H1 (cell line): ENCODE measurements at regions not wholly inside any gene's neighbourhood (a gene's known extent, or its start where the extent isn't known, plus 50 kb on each side); places are given as distances from the start of the nearest gene placed in this dataset.

Experiments used
- EP300 ChIP-seq, 2 experiments: IDR thresholded peaks; 1 replicate in 1 of 2; 2 replicates in 1 of 2; pipeline ENCODE4 v1.6.1; 2011 to 2012; ENCODE audit warnings: low read depth in 2 of 2, low read length in 2 of 2, mild to moderate bottlenecking in 2 of 2, borderline replicate concordance in 1 of 2, inconsistent platforms in 1 of 2, moderate library complexity in 1 of 2
- JUND ChIP-seq: IDR thresholded peaks from 2 replicates; pipeline ENCODE4 v1.6.1; 2011; ENCODE audit warnings: mild to moderate bottlenecking, improper control_type of control experiment, low read length
- POLR2A ChIP-seq, 2 experiments: IDR thresholded peaks; 1 replicate in 1 of 2; 2 replicates in 1 of 2; pipeline ENCODE4 v1.6.1; 2011; ENCODE audit warnings: low read depth in 2 of 2, low read length in 2 of 2, mild to moderate bottlenecking in 2 of 2; ENCODE audit errors: control extremely low read depth in 1 of 2
- RAD21 ChIP-seq, 2 experiments: IDR thresholded peaks in 1 of 2; conservative IDR thresholded peaks in 1 of 2; 2 replicates each; pipeline ENCODE4 v1.6.1; 2011; ENCODE audit warnings: low read depth in 2 of 2, low read length in 2 of 2, improper control_type of control experiment in 1 of 2, inconsistent platforms in 1 of 2, mild to moderate bottlenecking in 1 of 2, moderate library complexity in 1 of 2
- RFX5 ChIP-seq: IDR thresholded peaks from 2 replicates; pipeline ENCODE4 v1.6.1; 2011; ENCODE audit warnings: low read depth, low read length, improper control_type of control experiment, borderline replicate concordance
- RXRA ChIP-seq: IDR thresholded peaks from 2 replicates; pipeline ENCODE4 v1.6.1; 2011; ENCODE audit warnings: low read depth, mild to moderate bottlenecking, low read length, moderate library complexity; ENCODE audit not compliant: insufficient read depth
- SAP30 ChIP-seq: fragments of 300-600 bp; sonication (generic); IDR thresholded peaks from 2 replicates; pipeline ENCODE4 v1.7.1; 2012; ENCODE audit warnings: low read length, moderate library complexity, mild to moderate bottlenecking, inconsistent platforms; ENCODE audit not compliant: insufficient read depth, insufficient replicate concordance
- SP1 ChIP-seq: IDR thresholded peaks from 2 replicates; pipeline ENCODE4 v1.6.1; 2011; ENCODE audit warnings: low read depth, low read length
- TAF1 ChIP-seq: IDR thresholded peaks from 2 replicates; pipeline ENCODE4 v1.6.1; 2011; ENCODE audit warnings: mild to moderate bottlenecking, low read depth, low read length
- TEAD4 ChIP-seq: IDR thresholded peaks from 2 replicates; pipeline ENCODE4 v1.6.1; 2012; ENCODE audit warnings: low read depth, low read length, inconsistent platforms, mixed read lengths
- YY1 ChIP-seq: IDR thresholded peaks from 2 replicates; pipeline ENCODE4 v1.6.1; 2011; ENCODE audit warnings: low read depth, mild to moderate bottlenecking, low read length
- TF ChIP-seq, protein P1 (sequence below): IDR thresholded peaks from 2 replicates; pipeline ENCODE4 v1.6.1; 2012; ENCODE audit warnings: inconsistent platforms
- TF ChIP-seq, protein P2 (sequence below), 3 experiments: IDR thresholded peaks; 1 replicate in 2 of 3; 2 replicates in 1 of 3; pipeline versions ENCODE4 v1.5.1 to v1.6.1; 2011; ENCODE audit warnings: low read length in 3 of 3, mild to moderate bottlenecking in 3 of 3, inconsistent platforms in 2 of 3, low read depth in 1 of 3, moderate library complexity in 1 of 3; ENCODE audit not compliant: insufficient read depth in 1 of 3; ENCODE audit errors: control extremely low read depth in 1 of 3

DNA sequence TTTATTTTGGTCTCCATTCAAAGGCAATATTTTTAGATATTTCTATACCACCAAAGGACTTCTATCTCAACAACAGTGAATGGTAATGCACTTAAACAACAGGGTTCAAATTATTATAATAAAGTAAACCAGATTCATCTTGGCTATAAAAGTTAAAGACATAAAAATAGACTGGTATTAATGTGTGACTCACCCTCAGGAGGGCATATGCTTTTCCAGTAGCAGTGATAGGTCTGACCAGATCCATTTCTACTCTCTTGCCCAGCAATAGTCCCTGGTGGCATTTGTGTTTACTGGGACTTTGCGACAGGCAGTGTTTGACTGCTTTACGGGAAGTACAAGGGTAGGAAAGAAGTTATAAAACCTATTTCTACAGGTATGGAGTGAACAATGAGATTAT is 353.2 kb upstream of the ATP2B1 start:
- no peak for TF ChIP-seq RXRA
- TF ChIP-seq, protein P1, sequence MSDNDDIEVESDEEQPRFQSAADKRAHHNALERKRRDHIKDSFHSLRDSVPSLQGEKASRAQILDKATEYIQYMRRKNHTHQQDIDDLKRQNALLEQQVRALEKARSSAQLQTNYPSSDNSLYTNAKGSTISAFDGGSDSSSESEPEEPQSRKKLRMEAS, result no peak
- TF ChIP-seq JUND, result no peak
- TF ChIP-seq, protein P2, sequence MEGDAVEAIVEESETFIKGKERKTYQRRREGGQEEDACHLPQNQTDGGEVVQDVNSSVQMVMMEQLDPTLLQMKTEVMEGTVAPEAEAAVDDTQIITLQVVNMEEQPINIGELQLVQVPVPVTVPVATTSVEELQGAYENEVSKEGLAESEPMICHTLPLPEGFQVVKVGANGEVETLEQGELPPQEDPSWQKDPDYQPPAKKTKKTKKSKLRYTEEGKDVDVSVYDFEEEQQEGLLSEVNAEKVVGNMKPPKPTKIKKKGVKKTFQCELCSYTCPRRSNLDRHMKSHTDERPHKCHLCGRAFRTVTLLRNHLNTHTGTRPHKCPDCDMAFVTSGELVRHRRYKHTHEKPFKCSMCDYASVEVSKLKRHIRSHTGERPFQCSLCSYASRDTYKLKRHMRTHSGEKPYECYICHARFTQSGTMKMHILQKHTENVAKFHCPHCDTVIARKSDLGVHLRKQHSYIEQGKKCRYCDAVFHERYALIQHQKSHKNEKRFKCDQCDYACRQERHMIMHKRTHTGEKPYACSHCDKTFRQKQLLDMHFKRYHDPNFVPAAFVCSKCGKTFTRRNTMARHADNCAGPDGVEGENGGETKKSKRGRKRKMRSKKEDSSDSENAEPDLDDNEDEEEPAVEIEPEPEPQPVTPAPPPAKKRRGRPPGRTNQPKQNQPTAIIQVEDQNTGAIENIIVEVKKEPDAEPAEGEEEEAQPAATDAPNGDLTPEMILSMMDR (IDR thresholded peaks at IDR 0.05; ENCODE audit: control extremely low read depth in 1 of 3, insufficient read depth in 1 of 3, low read depth in 1 of 3, low read length in 3 of 3), result no peak
- no peak for TF ChIP-seq YY1
- TF ChIP-seq EP300 (IDR thresholded peaks at IDR 0.05; ENCODE audit: borderline replicate concordance in 1 of 2, low read depth in 2 of 2, low read length in 2 of 2), result no peak
- TF ChIP-seq POLR2A (IDR thresholded peaks at IDR 0.05; ENCODE audit: control extremely low read depth in 1 of 2, low read depth in 2 of 2, low read length in 2 of 2), result no peak
- no peak for TF ChIP-seq TEAD4
- no peak for TF ChIP-seq TAF1
- no peak for TF ChIP-seq SP1
- TF ChIP-seq SAP30, result no peak
- TF ChIP-seq RFX5, result no peak
- no peak for TF ChIP-seq RAD21 (IDR thresholded peaks at IDR 0.05 in 1 of 2, conservative IDR thresholded peaks at IDR 0.05 in 1 of 2; ENCODE audit: low read depth in 2 of 2, low read length in 2 of 2)
